Uterus (tissue), 2 donors: ENCODE measurements at regions not wholly inside any gene's neighbourhood (a gene's known extent, or its start where the extent isn't known, plus 50 kb on each side); places are given as distances from the start of the nearest gene placed in this dataset.

Source experiments
- POLR2A ChIP-seq, 2 donors: fragments of 450-650 bp; IDR thresholded peaks; one replicate each; pipeline ENCODE4 v1.6.1; 2016; ENCODE audit warnings: antibody characterized with exemption in 2 of 2, mild to moderate bottlenecking in 1 of 2, moderate library complexity in 1 of 2
- TF ChIP-seq, protein P1 (sequence below), 4 experiments: fragments of 200-600 bp in 2 of 4; fragments of 450-650 bp in 2 of 4; sonication (generic) in 2 of 4; IDR thresholded peaks; one replicate each; pipeline ENCODE4 v1.5.1; 2016 to 2019; ENCODE audit warnings: antibody characterized with exemption in 4 of 4, mild to moderate bottlenecking in 2 of 4, moderate library complexity in 1 of 4

DNA sequence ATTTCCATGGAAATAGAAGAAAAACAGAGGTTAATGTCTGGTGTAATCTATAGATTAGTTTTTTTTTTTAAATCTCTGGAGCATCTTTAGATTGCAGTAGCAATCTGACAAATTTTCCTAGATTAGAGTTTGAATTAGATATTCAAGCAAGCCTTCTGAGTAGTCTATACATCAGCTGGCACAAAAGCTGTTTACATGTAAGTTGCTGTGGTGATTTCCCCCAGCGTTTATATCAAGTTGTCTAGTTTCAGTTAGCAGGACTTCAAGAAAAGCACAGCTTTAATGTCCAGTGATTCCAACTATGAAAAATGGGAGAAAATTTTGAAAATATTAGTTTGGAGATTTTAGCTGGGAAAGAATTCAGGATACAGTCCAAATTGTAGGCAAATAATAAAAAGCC lies 605.0 kb upstream of the USP15 start:
- TF ChIP-seq POLR2A (IDR thresholded peaks at IDR 0.05): no peak
- TF ChIP-seq, protein P1, sequence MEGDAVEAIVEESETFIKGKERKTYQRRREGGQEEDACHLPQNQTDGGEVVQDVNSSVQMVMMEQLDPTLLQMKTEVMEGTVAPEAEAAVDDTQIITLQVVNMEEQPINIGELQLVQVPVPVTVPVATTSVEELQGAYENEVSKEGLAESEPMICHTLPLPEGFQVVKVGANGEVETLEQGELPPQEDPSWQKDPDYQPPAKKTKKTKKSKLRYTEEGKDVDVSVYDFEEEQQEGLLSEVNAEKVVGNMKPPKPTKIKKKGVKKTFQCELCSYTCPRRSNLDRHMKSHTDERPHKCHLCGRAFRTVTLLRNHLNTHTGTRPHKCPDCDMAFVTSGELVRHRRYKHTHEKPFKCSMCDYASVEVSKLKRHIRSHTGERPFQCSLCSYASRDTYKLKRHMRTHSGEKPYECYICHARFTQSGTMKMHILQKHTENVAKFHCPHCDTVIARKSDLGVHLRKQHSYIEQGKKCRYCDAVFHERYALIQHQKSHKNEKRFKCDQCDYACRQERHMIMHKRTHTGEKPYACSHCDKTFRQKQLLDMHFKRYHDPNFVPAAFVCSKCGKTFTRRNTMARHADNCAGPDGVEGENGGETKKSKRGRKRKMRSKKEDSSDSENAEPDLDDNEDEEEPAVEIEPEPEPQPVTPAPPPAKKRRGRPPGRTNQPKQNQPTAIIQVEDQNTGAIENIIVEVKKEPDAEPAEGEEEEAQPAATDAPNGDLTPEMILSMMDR (IDR thresholded peaks at IDR 0.05): no peak
